A549 (cell line): ENCODE measurements at regions not wholly inside any gene's neighbourhood (a gene's known extent, or its start where the extent isn't known, plus 50 kb on each side); places are given as distances from the start of the nearest gene placed in this dataset.
A peak's percentile ranks its signal among the peaks of the same experiment; 100 is the strongest.

Experiments
- ATAC-seq, 2 experiments: fragments of 200-7000 bp in 1 of 2; fragments of >200 bp in 1 of 2; cut with Nextera tagmentation in 1 of 2; cut with Tn5 transposase in 1 of 2; 3 replicates each; pipeline versions ENCODE4 v1.8.0 to v1.9.1; 2018 to 2020; ENCODE audit warnings: mild to moderate bottlenecking in 1 of 2, moderate library complexity in 1 of 2
- CTCF ChIA-PET: fragments of 300-600 bp; sonication (Branson Sonifier 250); formaldehyde crosslinking; extraction: SDS; loops from one replicate; lab custom pipeline; 2021; ENCODE audit warnings: antibody characterized with exemption, inconsistent platforms; lab: Yijun Ruan, JAX
- POLR2A ChIA-PET: fragments of 350-600 bp; formaldehyde crosslinking; extraction: SDS; loops from one replicate; lab custom pipeline; 2021; ENCODE audit warnings: antibody characterized with exemption, inconsistent platforms; lab: Yijun Ruan, JAX
- DNase-seq, 2 experiments: peaks; one replicate each; pipeline versions ENCODE4 v3.0.0 to v3.0.0-alpha.2; 2011 to 2016; ENCODE audit warnings: low read depth in 1 of 2, low spot score in 1 of 2
- FAIRE-seq: peaks from 2 replicates; lab custom pipeline; 2011; peaks lifted over from hg19 to GRCh38; lab: Jason Lieb, UNC
- H3K27ac ChIP-seq, 2 experiments: fragments of >200 bp; sonication (Bioruptor Twin); formaldehyde crosslinking; 3 replicates each; pipeline ENCODE4 v1.5.1; 2016 to 2017
- H3K4me1 ChIP-seq: fragments of >200 bp; sonication (Bioruptor Twin); formaldehyde crosslinking; 3 replicates; pipeline ENCODE4 v1.6.1; 2016
- H3K4me2 ChIP-seq: fragments of >200 bp; sonication (Bioruptor Twin); formaldehyde crosslinking; 3 replicates; pipeline ENCODE4 v1.6.1; 2016
- H3K4me3 ChIP-seq: fragments of >200 bp; sonication (Bioruptor Twin); formaldehyde crosslinking; 3 replicates; pipeline ENCODE4 v1.5.1; 2016
- H3K9me3 ChIP-seq: fragments of >200 bp; sonication (Bioruptor Twin); formaldehyde crosslinking; 3 replicates; pipeline ENCODE4 v1.6.1; 2016
- ATOH8 ChIP-seq: fragments of 250-450 bp; sonication (Bioruptor Pico); IDR thresholded peaks from 2 replicates; pipeline ENCODE4 v1.5.0; 2020; ENCODE audit warnings: low read depth, mild to moderate bottlenecking, moderate library complexity
- BHLHE40 ChIP-seq: IDR thresholded peaks from 2 replicates; pipeline ENCODE4 v1.6.1; 2012; ENCODE audit warnings: low read depth, low read length, inconsistent platforms
- CBX8 ChIP-seq: fragments of 200-600 bp; sonication (generic); IDR thresholded peaks from 2 replicates; pipeline ENCODE4 v1.6.1; 2016
- CHD2 ChIP-seq: fragments of 150-350 bp; IDR thresholded peaks from 2 replicates; pipeline ENCODE4 v1.6.1; 2014; ENCODE audit warnings: low read length; ENCODE audit not compliant: partially characterized antibody
- CHD4 ChIP-seq: fragments of 200-600 bp; sonication (generic); IDR thresholded peaks from 2 replicates; pipeline ENCODE4 v1.6.1; 2016; ENCODE audit warnings: antibody characterized with exemption, mild to moderate bottlenecking, borderline replicate concordance
- EHF ChIP-seq: fragments of 250-450 bp; sonication (Bioruptor Pico); IDR thresholded peaks from 2 replicates; pipeline ENCODE4 v1.5.0; 2020; ENCODE audit warnings: mild to moderate bottlenecking
- EHMT2 ChIP-seq: fragments of 200-600 bp; sonication (generic); IDR thresholded peaks from 2 replicates; pipeline ENCODE4 v1.6.1; 2016; ENCODE audit warnings: antibody characterized with exemption, low read depth, mild to moderate bottlenecking, moderate library complexity
- ELK1 ChIP-seq: fragments of 150-350 bp; IDR thresholded peaks from 2 replicates; pipeline ENCODE4 v1.6.1; 2014; ENCODE audit warnings: low read depth, mild to moderate bottlenecking, low read length
- FOSL2 ChIP-seq, 2 experiments: fragments of 450-650 bp in 1 of 2; fragments of >200 bp in 1 of 2; sonication (Bioruptor Twin) in 1 of 2; formaldehyde crosslinking; IDR thresholded peaks; 2 replicates each; pipeline versions ENCODE4 v1.5.0 to v1.6.1; 2016 to 2020; ENCODE audit warnings: mild to moderate bottlenecking in 1 of 2, moderate library complexity in 1 of 2
- HDAC2 ChIP-seq: fragments of 200-600 bp; sonication (generic); IDR thresholded peaks from 2 replicates; pipeline ENCODE4 v1.6.1; 2016
- HES2 ChIP-seq: fragments of >200 bp; sonication (Bioruptor Twin); formaldehyde crosslinking; IDR thresholded peaks from 2 replicates; pipeline ENCODE4 v1.6.1; 2016
- HOXB13 ChIP-seq: fragments of 250-450 bp; sonication (Bioruptor Pico); IDR thresholded peaks from 2 replicates; pipeline ENCODE4 v1.5.0; 2020; ENCODE audit warnings: low read depth, mild to moderate bottlenecking, moderate library complexity
- JUNB ChIP-seq: fragments of >200 bp; sonication (Bioruptor Twin); formaldehyde crosslinking; IDR thresholded peaks from 2 replicates; pipeline ENCODE4 v1.6.1; 2016
- KDM5A ChIP-seq: fragments of 200-600 bp; sonication (generic); IDR thresholded peaks from 2 replicates; pipeline ENCODE4 v1.6.1; 2016; ENCODE audit warnings: antibody characterized with exemption, mild to moderate bottlenecking
- MAFK ChIP-seq: fragments of 450-650 bp; IDR thresholded peaks from 2 replicates; pipeline ENCODE4 v1.6.1; 2014; ENCODE audit not compliant: partially characterized antibody
- PBX3 ChIP-seq: IDR thresholded peaks from 2 replicates; pipeline ENCODE4 v1.6.1; 2012
- REST ChIP-seq: fragments of 200-600 bp; sonication (generic); IDR thresholded peaks from 2 replicates; pipeline ENCODE4 v1.6.1; 2016; ENCODE audit warnings: antibody characterized with exemption, mild to moderate bottlenecking, moderate library complexity
- RNF2 ChIP-seq: fragments of 200-600 bp; sonication (generic); IDR thresholded peaks from 2 replicates; pipeline ENCODE4 v1.6.1; 2016; ENCODE audit warnings: low read depth, mild to moderate bottlenecking, antibody characterized with exemption, moderate library complexity, borderline replicate concordance
- SMC3 ChIP-seq: fragments of >200 bp; sonication (Bioruptor Twin); formaldehyde crosslinking; IDR thresholded peaks from 3 replicates; pipeline ENCODE4 v1.6.1; 2018; ENCODE audit warnings: inconsistent platforms
- SREBF2 ChIP-seq: fragments of 450-650 bp; IDR thresholded peaks from 2 replicates; pipeline ENCODE4 v1.6.1; 2014; ENCODE audit warnings: mild to moderate bottlenecking, moderate library complexity
- TFCP2L1 ChIP-seq: fragments of 250-450 bp; sonication (Bioruptor Pico); IDR thresholded peaks from 2 replicates; pipeline ENCODE4 v1.5.0; 2021; ENCODE audit warnings: mild to moderate bottlenecking
- ZFP36 ChIP-seq: fragments of 450-650 bp; IDR thresholded peaks from 2 replicates; pipeline ENCODE4 v1.6.1; 2014; ENCODE audit warnings: borderline replicate concordance; ENCODE audit not compliant: partially characterized antibody
- ZSCAN20 ChIP-seq: fragments of 250-450 bp; sonication (Bioruptor Pico); IDR thresholded peaks from 2 replicates; pipeline ENCODE4 v1.8.0; 2022; ENCODE audit warnings: mild to moderate bottlenecking, moderate library complexity
- WGBS: methylation state at CpG from one replicate; pipeline ENCODE4 v1.1.6; 2017; ENCODE audit errors: missing lambda C conversion rate; 5-methylcytosine and 5-hydroxymethylcytosine counted together

- 4% methylated on average over 2 of the region's 2 CpGs for WGBS
- Histone ChIP-seq H3K9me3 (no peaks in the 10 kb centered on the region), H3K4me2 (no peak overlapping the region), H3K4me1 (no peaks in the 10 kb centered on the region), H3K27ac (no peak overlapping the region), H3K4me3 (no peak overlapping the region)
- ChIA-PET CTCF (no interaction called here), POLR2A (no interaction called here)
- ATAC-seq (no peak), FAIRE-seq (no peak), DNase-seq (no peak)
- TF ChIP-seq MAFK (no peak), RNF2 (no peak), HES2 (no peak), REST (no peak), ATOH8 (CRISPR knock-in tag) (no peak), HOXB13 (no peak), CHD2 (no peak), KDM5A (no peak), BHLHE40 (no peak)
Observed at GRCh38 chr18:38552732-38553321, 987.2 kb upstream of the CELF4 start.

GRCh38 chr18:38551881-38552280 lies 986.3 kb upstream of the CELF4 start:
- ChIA-PET CTCF (no interaction called here), POLR2A (no interaction called here)
- Histone ChIP-seq H3K4me3 (no peak overlapping the region), H3K9me3 (no peaks in the 10 kb centered on the region), H3K4me2 (no peak overlapping the region), H3K4me1 (no peaks in the 10 kb centered on the region), H3K27ac (no peak overlapping the region)
- FAIRE-seq (no peak), ATAC-seq (no peak), DNase-seq (no peak)
- no peak for TF ChIP-seq JUNB
- WGBS, result 36% methylated on average over 10 of the region's 10 CpGs

- H3K4me2 ChIP-seq, result no peak overlapping the region
- H3K4me3 ChIP-seq, result no peak overlapping the region
- H3K4me1 ChIP-seq, result no peaks in the 10 kb centered on the region
- TF ChIP-seq CBX8 (no peak), EHF (no peak), SREBF2 (no peak), SMC3 (no peak), MAFK (no peak), ZFP36 (no peak), RNF2 (no peak), TFCP2L1 (CRISPR knock-in tag) (no peak), CHD4 (no peak), PBX3 (no peak), ELK1 (no peak), ZSCAN20 (CRISPR knock-in tag) (no peak), HES2 (no peak), FOSL2 (IDR thresholded peaks at IDR 0.05) (no peak), FOSL2 (CRISPR knock-in tag; IDR thresholded peaks at IDR 0.05) (no peak), EHMT2 (no peak), HDAC2 (no peak)
- FAIRE-seq (no peak), DNase-seq (peak in 1 of 2 experiments; percentile 2), ATAC-seq (no peak)
- no peaks in the 10 kb centered on the region for H3K9me3 ChIP-seq
- ChIA-PET CTCF (no interaction called here), POLR2A (no interaction called here)
- H3K27ac ChIP-seq, result no peak overlapping the region
- WGBS, result 0% methylated on average over 1 of the region's 1 CpG
Observed at GRCh38 chr18:38545071-38545470, 979.5 kb upstream of the CELF4 start.
